H1 (cell line): ENCODE measurements at regions not wholly inside any gene's neighbourhood (a gene's known extent, or its start where the extent isn't known, plus 50 kb on each side); places are given as distances from the start of the nearest gene placed in this dataset.

Source experiments
- HDAC6 ChIP-seq: IDR thresholded peaks from one replicate; pipeline ENCODE4 v1.7.1; 2012; ENCODE audit warnings: low read depth, mild to moderate bottlenecking, inconsistent platforms, low read length, moderate library complexity
- SIN3A ChIP-seq, 2 experiments: IDR thresholded peaks in 1 of 2; conservative IDR thresholded peaks in 1 of 2; 2 replicates each; pipeline ENCODE4 v1.6.1; 2011 to 2012; ENCODE audit warnings: low read length in 2 of 2, improper control_type of control experiment in 1 of 2, low read depth in 1 of 2, mild to moderate bottlenecking in 1 of 2
- SUZ12 ChIP-seq: fragments of 200-600 bp; sonication (generic); IDR thresholded peaks from 2 replicates; pipeline ENCODE4 v1.6.1; 2012; ENCODE audit warnings: mild to moderate bottlenecking, inconsistent platforms, low read length, moderate library complexity, mixed read lengths

DNA sequence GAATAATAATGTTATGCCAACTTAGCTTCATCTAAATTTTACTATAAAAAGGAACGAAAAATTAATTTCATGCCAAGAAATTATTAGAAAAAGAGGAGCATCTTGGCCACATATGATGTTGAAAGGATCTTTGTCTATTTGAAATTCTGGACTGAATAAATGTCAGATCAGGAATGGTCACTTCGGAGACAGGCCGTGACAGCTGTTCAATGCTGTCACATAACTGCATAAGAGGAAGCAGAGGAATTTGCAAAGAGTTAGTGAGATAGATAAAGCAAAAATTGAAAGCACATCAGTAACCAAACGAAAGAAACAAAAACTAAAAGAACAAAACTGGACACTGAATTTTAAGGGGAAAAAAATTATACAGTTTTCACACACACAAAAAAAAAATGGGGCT, 100.9 kb downstream of the GASK1B start (continued):
- TF ChIP-seq HDAC6: no peak
- TF ChIP-seq SIN3A (conservative IDR thresholded peaks at IDR 0.05 in 1 of 2, IDR thresholded peaks at IDR 0.05 in 1 of 2; ENCODE audit: low read depth in 1 of 2, low read length in 2 of 2): no peak
- TF ChIP-seq SUZ12: no peak
